HCT116 (cell line): ENCODE measurements at regions not wholly inside any gene's neighbourhood (a gene's known extent, or its start where the extent isn't known, plus 50 kb on each side); places are given as distances from the start of the nearest gene placed in this dataset.
A peak's percentile ranks its signal among the peaks of the same experiment; 100 is the strongest.

Experiments used
- ATAC-seq: fragments of 200-7000 bp; cut with Tn5 transposase; 2 replicates; pipeline ENCODE4 v1.9.1; 2020; ENCODE audit warnings: mild to moderate bottlenecking, moderate library complexity
- BruUV-seq: library from RNA; stranded (reverse); fragments of 400-500 nt; replicated peaks from 2 replicates; lab custom pipeline; 2021; lab: Mats Ljungman, UMichigan
- CTCF ChIA-PET: fragments of 300-600 bp; sonication (Branson Sonifier 250); formaldehyde crosslinking; loops from one replicate; lab custom pipeline; 2021; ENCODE audit warnings: antibody characterized with exemption; lab: Charles Lee
- POLR2A ChIA-PET: fragments of 300-600, 350-600 bp; sonication (Branson Sonifier 250); formaldehyde crosslinking; loops from one replicate; lab custom pipeline; 2021; ENCODE audit warnings: antibody characterized with exemption; lab: Charles Lee
- RAD21 ChIA-PET, 2 experiments: fragments of 300-600 bp; sonication (Branson Sonifier 250); formaldehyde crosslinking; loops; one replicate each; lab custom pipeline; 2023; ENCODE audit warnings: low total read pairs in 2 of 2; ENCODE audit not compliant: uncharacterized antibody in 2 of 2, unreplicated experiment in 2 of 2, low non-redundant PET in 1 of 2; lab: Charles Lee
- DNase-seq: peaks from one replicate; pipeline ENCODE4 v3.0.0-alpha.2; 2010; ENCODE audit warnings: low read depth, low spot score
- H2AFZ ChIP-seq: fragments of 200-600 bp; shearing (Covaris generic), sonication (generic); 2 replicates; pipeline ENCODE4 v1.6.1; 2017; ENCODE audit warnings: low read depth, mixed run types, mixed read lengths, antibody characterized with exemption, low read length; ENCODE audit not compliant: poor library complexity, severe bottlenecking
- H3K27ac ChIP-seq: 2 replicates; pipeline ENCODE4 v1.5.1; 2012; ENCODE audit warnings: low read depth, low read length
- H3K27me3 ChIP-seq: fragments of 200-600 bp; sonication (generic); 2 replicates; pipeline ENCODE4 v1.6.1; 2016; ENCODE audit warnings: mixed run types, low read length, mixed read lengths; ENCODE audit not compliant: insufficient read depth
- H3K36me3 ChIP-seq, 2 experiments: fragments of 200-500 bp in 1 of 2; fragments of 200-600 bp in 1 of 2; sonication (Bioruptor generic) in 1 of 2; sonication (generic) in 1 of 2; 2 replicates each; pipeline versions ENCODE4 v1.5.1 to v1.6.1; 2014 to 2016; ENCODE audit warnings: low read length in 2 of 2, inconsistent platforms in 1 of 2, mixed read lengths in 1 of 2, mixed run types in 1 of 2; ENCODE audit not compliant: insufficient read depth in 2 of 2, control insufficient read depth in 1 of 2
- H3K4me1 ChIP-seq, 2 experiments: fragments of 200-600 bp in 1 of 2; sonication (generic) in 1 of 2; 2 replicates each; pipeline versions ENCODE4 v1.5.1 to v1.6.1; 2012 to 2017; ENCODE audit warnings: low read length in 2 of 2, inconsistent platforms in 1 of 2, mild to moderate bottlenecking in 1 of 2, mixed read lengths in 1 of 2, mixed run types in 1 of 2, moderate library complexity in 1 of 2; ENCODE audit not compliant: insufficient read depth in 2 of 2, control insufficient read depth in 1 of 2
- H3K4me2 ChIP-seq: fragments of 200-600 bp; sonication (generic); 2 replicates; pipeline ENCODE4 v1.6.1; 2017; ENCODE audit warnings: mixed run types, low read length, mixed read lengths
- H3K4me3 ChIP-seq, 2 experiments: fragments of 200-600 bp in 1 of 2; sonication (generic) in 1 of 2; replicated peaks in 1 of 2; 2 replicates each; pipeline ENCODE4 v1.5.1; 2011 to 2016; ENCODE audit warnings: low read length in 2 of 2, control low read depth in 1 of 2, low read depth in 1 of 2, mild to moderate bottlenecking in 1 of 2, mixed read lengths in 1 of 2, mixed run types in 1 of 2
- H3K79me2 ChIP-seq: fragments of 200-600 bp; sonication (generic); 2 replicates; pipeline ENCODE4 v1.6.1; 2017; ENCODE audit warnings: mild to moderate bottlenecking, mixed run types, low read length, moderate library complexity, mixed read lengths; ENCODE audit not compliant: insufficient read depth
- H3K9ac ChIP-seq: fragments of 200-600 bp; sonication (generic); 2 replicates; pipeline ENCODE4 v1.6.1; 2016; ENCODE audit warnings: low read length, mixed read lengths
- H3K9me2 ChIP-seq: fragments of 200-600 bp; sonication (generic), shearing (Covaris generic); 2 replicates; pipeline ENCODE4 v1.6.1; 2017; ENCODE audit warnings: mixed run types, mild to moderate bottlenecking, moderate library complexity; ENCODE audit not compliant: insufficient read depth
- H3K9me3 ChIP-seq, 2 experiments: fragments of 200-500 bp in 1 of 2; fragments of 200-600 bp in 1 of 2; sonication (Bioruptor generic) in 1 of 2; sonication (generic) in 1 of 2; 2 replicates each; pipeline ENCODE4 v1.6.1; 2014 to 2017; ENCODE audit warnings: low read length in 2 of 2, mixed read lengths in 2 of 2, inconsistent platforms in 1 of 2, low read depth in 1 of 2, mild to moderate bottlenecking in 1 of 2, mixed run types in 1 of 2, moderate library complexity in 1 of 2; ENCODE audit not compliant: control insufficient read depth in 1 of 2, insufficient read depth in 1 of 2
- H4K20me1 ChIP-seq: fragments of 200-600 bp; sonication (generic), shearing (Covaris generic); 2 replicates; pipeline ENCODE4 v1.6.1; 2017; ENCODE audit warnings: mixed run types, mild to moderate bottlenecking, moderate library complexity; ENCODE audit not compliant: insufficient read depth
- CBX3 ChIP-seq: IDR thresholded peaks from 2 replicates; pipeline ENCODE4 v1.6.1; 2012; ENCODE audit warnings: low read depth
- CEBPB ChIP-seq: IDR thresholded peaks from 2 replicates; pipeline ENCODE4 v1.6.1; 2012; ENCODE audit warnings: low read depth
- EGR1 ChIP-seq: IDR thresholded peaks from 2 replicates; pipeline ENCODE4 v1.6.1; 2012; ENCODE audit warnings: low read depth
- ELF1 ChIP-seq: IDR thresholded peaks from 2 replicates; pipeline ENCODE4 v1.6.1; 2012; ENCODE audit warnings: low read depth, borderline replicate concordance
- EZH2 ChIP-seq: fragments of 200-600 bp; sonication (generic); IDR thresholded peaks from 2 replicates; pipeline ENCODE4 v1.6.1; 2017; ENCODE audit warnings: antibody characterized with exemption, mixed run types
- JUND ChIP-seq: IDR thresholded peaks from 2 replicates; pipeline ENCODE4 v1.6.1; 2012
- POLR2AphosphoS5 ChIP-seq: IDR thresholded peaks from 2 replicates; pipeline ENCODE4 v1.6.1; 2011; ENCODE audit warnings: mild to moderate bottlenecking, low read depth, low read length, moderate library complexity
- SIN3A ChIP-seq: IDR thresholded peaks from 2 replicates; pipeline ENCODE4 v1.6.1; 2012; ENCODE audit warnings: low read depth
- SP1 ChIP-seq: IDR thresholded peaks from 2 replicates; pipeline ENCODE4 v1.6.1; 2012; ENCODE audit warnings: low read depth
- SRF ChIP-seq: IDR thresholded peaks from 2 replicates; pipeline ENCODE4 v1.6.1; 2012; ENCODE audit warnings: low read depth
- TCF7L2 ChIP-seq: IDR thresholded peaks from 2 replicates; pipeline ENCODE4 v1.7.0; 2011; ENCODE audit warnings: borderline replicate concordance, inconsistent platforms; ENCODE audit not compliant: insufficient read depth, insufficient read length; ENCODE audit errors: extremely low read depth
- YY1 ChIP-seq: IDR thresholded peaks from 2 replicates; pipeline ENCODE4 v1.6.1; 2011; ENCODE audit warnings: low read length, low read depth, moderate library complexity, mild to moderate bottlenecking; ENCODE audit not compliant: insufficient replicate concordance; ENCODE audit errors: extremely low read depth
- ZFX ChIP-seq: fragments of 450-650 bp; IDR thresholded peaks from 2 replicates; pipeline ENCODE4 v1.6.1; 2017
- intact Hi-C: fragments of 100-400 bp; cut with micrococcal nuclease; formaldehyde crosslinking; loops from 2 replicates; pipeline ENCODE4 v1.10.0; 2022
- TF ChIP-seq, protein P1 (sequence below): IDR thresholded peaks from 2 replicates; pipeline ENCODE4 v1.6.1; 2011; ENCODE audit warnings: mild to moderate bottlenecking, low read length, moderate library complexity; ENCODE audit not compliant: insufficient replicate concordance; ENCODE audit errors: extremely low read depth
- TF ChIP-seq, protein P2 (sequence below): IDR thresholded peaks from 2 replicates; pipeline ENCODE4 v1.6.1; 2012; ENCODE audit warnings: low read depth
- TF ChIP-seq, protein P3 (sequence below): IDR thresholded peaks from 2 replicates; pipeline ENCODE4 v1.6.1; 2012

DNA sequence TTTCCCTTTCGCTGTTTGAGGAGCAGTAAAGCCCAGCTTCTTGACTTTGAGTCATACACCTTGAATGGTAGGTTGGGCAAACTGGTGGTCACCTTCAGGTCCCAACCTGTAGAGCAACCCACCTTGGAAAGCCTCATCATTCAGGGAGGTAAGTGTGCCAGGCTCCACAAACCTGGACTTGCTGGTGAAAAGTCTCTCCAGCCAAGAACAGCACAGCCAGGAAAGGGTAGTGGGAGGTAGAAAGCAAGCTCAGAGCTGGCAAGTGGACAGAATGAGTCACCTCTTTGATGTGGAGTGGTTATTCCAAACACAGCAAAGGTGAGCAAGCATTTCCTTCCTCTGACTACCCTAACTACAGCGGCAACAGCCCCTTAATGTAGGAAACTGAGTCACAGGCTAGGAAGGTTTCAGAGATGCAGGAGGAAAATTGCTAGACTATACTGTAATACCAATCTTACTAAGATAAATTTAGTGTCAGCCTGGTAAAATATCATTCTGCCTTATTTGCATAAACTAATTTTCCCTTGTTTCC, 117.5 kb upstream of the MTAP start:
- peaks cover 96% of the 10 kb centered on the region for H3K79me2 ChIP-seq
- H2AFZ ChIP-seq: no peak overlapping the region
- POLR2A ChIA-PET: interaction anchor here (1.0 to 11.4 kb wide), 27 partner anchors 12 to 432 kb away, joined by 3 to 154 read pairs (median 11); partner anchors contain the start of gene MTAP
- H3K27me3 ChIP-seq: no peaks in the 10 kb centered on the region
- H3K4me2 ChIP-seq: peak overlapping the region; percentile 57
- TF ChIP-seq SRF (no peak), CBX3 (no peak), SP1 (no peak), EGR1 (no peak), ELF1 (no peak), EZH2 (no peak), JUND (no peak), CEBPB (no peak), YY1 (peak; percentile 43), SIN3A (no peak), POLR2AphosphoS5 (peak; percentile 89), TCF7L2 (peak; percentile 100), ZFX (no peak)
- TF ChIP-seq, protein P1, sequence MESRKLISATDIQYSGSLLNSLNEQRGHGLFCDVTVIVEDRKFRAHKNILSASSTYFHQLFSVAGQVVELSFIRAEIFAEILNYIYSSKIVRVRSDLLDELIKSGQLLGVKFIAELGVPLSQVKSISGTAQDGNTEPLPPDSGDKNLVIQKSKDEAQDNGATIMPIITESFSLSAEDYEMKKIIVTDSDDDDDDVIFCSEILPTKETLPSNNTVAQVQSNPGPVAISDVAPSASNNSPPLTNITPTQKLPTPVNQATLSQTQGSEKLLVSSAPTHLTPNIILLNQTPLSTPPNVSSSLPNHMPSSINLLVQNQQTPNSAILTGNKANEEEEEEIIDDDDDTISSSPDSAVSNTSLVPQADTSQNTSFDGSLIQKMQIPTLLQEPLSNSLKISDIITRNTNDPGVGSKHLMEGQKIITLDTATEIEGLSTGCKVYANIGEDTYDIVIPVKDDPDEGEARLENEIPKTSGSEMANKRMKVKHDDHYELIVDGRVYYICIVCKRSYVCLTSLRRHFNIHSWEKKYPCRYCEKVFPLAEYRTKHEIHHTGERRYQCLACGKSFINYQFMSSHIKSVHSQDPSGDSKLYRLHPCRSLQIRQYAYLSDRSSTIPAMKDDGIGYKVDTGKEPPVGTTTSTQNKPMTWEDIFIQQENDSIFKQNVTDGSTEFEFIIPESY: peak; percentile 88
- TF ChIP-seq, protein P2, sequence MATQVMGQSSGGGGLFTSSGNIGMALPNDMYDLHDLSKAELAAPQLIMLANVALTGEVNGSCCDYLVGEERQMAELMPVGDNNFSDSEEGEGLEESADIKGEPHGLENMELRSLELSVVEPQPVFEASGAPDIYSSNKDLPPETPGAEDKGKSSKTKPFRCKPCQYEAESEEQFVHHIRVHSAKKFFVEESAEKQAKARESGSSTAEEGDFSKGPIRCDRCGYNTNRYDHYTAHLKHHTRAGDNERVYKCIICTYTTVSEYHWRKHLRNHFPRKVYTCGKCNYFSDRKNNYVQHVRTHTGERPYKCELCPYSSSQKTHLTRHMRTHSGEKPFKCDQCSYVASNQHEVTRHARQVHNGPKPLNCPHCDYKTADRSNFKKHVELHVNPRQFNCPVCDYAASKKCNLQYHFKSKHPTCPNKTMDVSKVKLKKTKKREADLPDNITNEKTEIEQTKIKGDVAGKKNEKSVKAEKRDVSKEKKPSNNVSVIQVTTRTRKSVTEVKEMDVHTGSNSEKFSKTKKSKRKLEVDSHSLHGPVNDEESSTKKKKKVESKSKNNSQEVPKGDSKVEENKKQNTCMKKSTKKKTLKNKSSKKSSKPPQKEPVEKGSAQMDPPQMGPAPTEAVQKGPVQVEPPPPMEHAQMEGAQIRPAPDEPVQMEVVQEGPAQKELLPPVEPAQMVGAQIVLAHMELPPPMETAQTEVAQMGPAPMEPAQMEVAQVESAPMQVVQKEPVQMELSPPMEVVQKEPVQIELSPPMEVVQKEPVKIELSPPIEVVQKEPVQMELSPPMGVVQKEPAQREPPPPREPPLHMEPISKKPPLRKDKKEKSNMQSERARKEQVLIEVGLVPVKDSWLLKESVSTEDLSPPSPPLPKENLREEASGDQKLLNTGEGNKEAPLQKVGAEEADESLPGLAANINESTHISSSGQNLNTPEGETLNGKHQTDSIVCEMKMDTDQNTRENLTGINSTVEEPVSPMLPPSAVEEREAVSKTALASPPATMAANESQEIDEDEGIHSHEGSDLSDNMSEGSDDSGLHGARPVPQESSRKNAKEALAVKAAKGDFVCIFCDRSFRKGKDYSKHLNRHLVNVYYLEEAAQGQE: no peak
- TF ChIP-seq, protein P3, sequence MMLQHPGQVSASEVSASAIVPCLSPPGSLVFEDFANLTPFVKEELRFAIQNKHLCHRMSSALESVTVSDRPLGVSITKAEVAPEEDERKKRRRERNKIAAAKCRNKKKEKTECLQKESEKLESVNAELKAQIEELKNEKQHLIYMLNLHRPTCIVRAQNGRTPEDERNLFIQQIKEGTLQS: no peak
- DNase-seq (peak; percentile 99), ATAC-seq (peak; percentile 73)
- no TSS peak for BruUV-seq
- peaks cover 84 to 100% of the 10 kb centered on the region in 2 experiments for H3K4me1 ChIP-seq
- peak overlapping the region; percentile 99 for H3K27ac ChIP-seq
- no peaks in the 10 kb centered on the region for H4K20me1 ChIP-seq
- RAD21 ChIA-PET: interaction anchor here in 1 of 2 experiments (1.0 kb wide), 1 partner anchor 104 kb away, joined by 3 read pairs; no protein-coding TSS in a partner anchor
- intact Hi-C loops: loop anchor here (1.0 to 2.0 kb wide), 4 partner anchors 94 to 126 kb away; no protein-coding TSS in a partner anchor
- no peaks in the 10 kb centered on the region for H3K36me3 ChIP-seq
- peak overlapping the region; percentile 71 for H3K9ac ChIP-seq
- no peaks in the 10 kb centered on the region for H3K9me2 ChIP-seq
- H3K4me3 ChIP-seq: peak overlapping the region in 1 of 2 experiments; percentile 5; a peak in 2 of 4 replicates
- no peaks in the 10 kb centered on the region for H3K9me3 ChIP-seq
- CTCF ChIA-PET: interaction anchor here (1.0 kb wide), 1 partner anchor 24 kb away, joined by 4 read pairs; no protein-coding TSS in a partner anchor
